Lung (tissue), 11 donors: ENCODE measurements at regions not wholly inside any gene's neighbourhood (a gene's known extent, or its start where the extent isn't known, plus 50 kb on each side); places are given as distances from the start of the nearest gene placed in this dataset.

Experiments used
- ATAC-seq: fragments of 200-7000 bp; cut with Tn5 transposase; one replicate; pipeline ENCODE4 v1.9.1; 2020; ENCODE audit warnings: moderate number of reproducible peaks; ENCODE audit not compliant: insufficient read depth, low FRiP score
- DNase-seq, 3 donors: peaks; one replicate each; pipeline ENCODE4 v3.0.0-alpha.2; 2013 to 2017
- H3K27ac ChIP-seq, 2 donors: one replicate each; pipeline ENCODE4 v1.5.1; 2013; ENCODE audit warnings: mild to moderate bottlenecking in 2 of 2, moderate library complexity in 2 of 2, control low read depth in 1 of 2, inconsistent platforms in 1 of 2, low read depth in 1 of 2, low read length in 1 of 2
- H3K27me3 ChIP-seq, 3 donors: one replicate each; pipeline ENCODE4 v1.5.1; 2013; ENCODE audit warnings: low read length in 2 of 3; ENCODE audit not compliant: control insufficient read depth in 3 of 3, insufficient read depth in 3 of 3
- H3K36me3 ChIP-seq, 4 donors: one replicate each; pipeline ENCODE4 v1.5.1; 2013; ENCODE audit warnings: low read length in 4 of 4, mild to moderate bottlenecking in 1 of 4, moderate library complexity in 1 of 4; ENCODE audit not compliant: control insufficient read depth in 4 of 4, insufficient read depth in 4 of 4
- H3K4me1 ChIP-seq, 5 donors: one replicate each; pipeline ENCODE4 v1.5.1; 2013; ENCODE audit warnings: low read length in 5 of 5, mild to moderate bottlenecking in 2 of 5, moderate library complexity in 1 of 5; ENCODE audit not compliant: control insufficient read depth in 5 of 5, insufficient read depth in 5 of 5
- H3K4me3 ChIP-seq: one replicate; pipeline ENCODE4 v1.5.1; 2013; ENCODE audit warnings: mild to moderate bottlenecking, control low read depth, moderate library complexity
- H3K9ac ChIP-seq, 2 donors: one replicate each; pipeline ENCODE4 v1.5.1; 2013; ENCODE audit warnings: low read length in 2 of 2, control low read depth in 1 of 2; ENCODE audit not compliant: insufficient read depth in 1 of 2
- H3K9me3 ChIP-seq, 4 donors: one replicate each; pipeline ENCODE4 v1.5.1; 2013; ENCODE audit warnings: low read length in 3 of 4, mild to moderate bottlenecking in 1 of 4, moderate library complexity in 1 of 4; ENCODE audit not compliant: control insufficient read depth in 4 of 4, insufficient read depth in 3 of 4
- WGBS, 2 donors: extraction: QIAGEN DNeasy Blood & Tissue Kit; methylation state at CpG; one replicate each; pipeline ENCODE4 v1.1.7; 2013; 5-methylcytosine and 5-hydroxymethylcytosine counted together
- TF ChIP-seq, protein P1 (sequence below): IDR thresholded peaks from 2 replicates; pipeline ENCODE4 v1.5.1; 2012; ENCODE audit warnings: mild to moderate bottlenecking; ENCODE audit errors: control extremely low read depth, extremely low read depth
- donor health status: control.
- donor health status: control.
- donor health status: Bipolar disorder and iron deficiency.
- donor health status: healthy.
- donor health status: DM: yes; HTN: yes; CAD: no.

DNA sequence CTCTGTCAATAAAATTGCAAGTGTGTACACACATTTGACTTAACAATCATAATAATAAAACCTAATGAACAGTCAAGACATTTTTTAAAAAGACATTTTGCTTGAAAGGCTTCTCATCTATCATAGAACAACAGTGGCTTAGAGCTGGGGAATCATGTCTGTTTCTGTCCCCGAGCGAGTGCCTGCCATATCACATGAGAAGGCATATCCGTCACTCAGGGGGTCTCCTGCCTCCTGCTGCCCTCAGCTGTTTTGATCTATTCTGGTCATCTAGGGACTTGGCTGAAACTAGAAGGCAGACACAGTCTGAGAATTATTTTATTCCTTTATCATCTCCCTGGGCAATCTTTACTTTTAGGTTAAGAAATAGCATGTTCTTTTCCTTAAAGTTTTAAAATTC, 278.7 kb upstream of the KLF6 start:
- Histone ChIP-seq H3K9me3 (no peaks in the 10 kb centered on the region), H3K4me3 (no peak overlapping the region), H3K4me1 (peaks cover 2 to 18% (median 7%) of the 10 kb centered on the region in 5 donors), H3K27ac (no peak overlapping the region), H3K9ac (no peak overlapping the region), H3K27me3 (no peaks in the 10 kb centered on the region), H3K36me3 (no peaks in the 10 kb centered on the region)
- ATAC-seq (no peak), DNase-seq (no peak)
- TF ChIP-seq, protein P1, sequence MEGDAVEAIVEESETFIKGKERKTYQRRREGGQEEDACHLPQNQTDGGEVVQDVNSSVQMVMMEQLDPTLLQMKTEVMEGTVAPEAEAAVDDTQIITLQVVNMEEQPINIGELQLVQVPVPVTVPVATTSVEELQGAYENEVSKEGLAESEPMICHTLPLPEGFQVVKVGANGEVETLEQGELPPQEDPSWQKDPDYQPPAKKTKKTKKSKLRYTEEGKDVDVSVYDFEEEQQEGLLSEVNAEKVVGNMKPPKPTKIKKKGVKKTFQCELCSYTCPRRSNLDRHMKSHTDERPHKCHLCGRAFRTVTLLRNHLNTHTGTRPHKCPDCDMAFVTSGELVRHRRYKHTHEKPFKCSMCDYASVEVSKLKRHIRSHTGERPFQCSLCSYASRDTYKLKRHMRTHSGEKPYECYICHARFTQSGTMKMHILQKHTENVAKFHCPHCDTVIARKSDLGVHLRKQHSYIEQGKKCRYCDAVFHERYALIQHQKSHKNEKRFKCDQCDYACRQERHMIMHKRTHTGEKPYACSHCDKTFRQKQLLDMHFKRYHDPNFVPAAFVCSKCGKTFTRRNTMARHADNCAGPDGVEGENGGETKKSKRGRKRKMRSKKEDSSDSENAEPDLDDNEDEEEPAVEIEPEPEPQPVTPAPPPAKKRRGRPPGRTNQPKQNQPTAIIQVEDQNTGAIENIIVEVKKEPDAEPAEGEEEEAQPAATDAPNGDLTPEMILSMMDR, result no peak
- WGBS, 2 donors, result 93 to 97% methylated on average over 3 of the region's 3 CpGs

DNA sequence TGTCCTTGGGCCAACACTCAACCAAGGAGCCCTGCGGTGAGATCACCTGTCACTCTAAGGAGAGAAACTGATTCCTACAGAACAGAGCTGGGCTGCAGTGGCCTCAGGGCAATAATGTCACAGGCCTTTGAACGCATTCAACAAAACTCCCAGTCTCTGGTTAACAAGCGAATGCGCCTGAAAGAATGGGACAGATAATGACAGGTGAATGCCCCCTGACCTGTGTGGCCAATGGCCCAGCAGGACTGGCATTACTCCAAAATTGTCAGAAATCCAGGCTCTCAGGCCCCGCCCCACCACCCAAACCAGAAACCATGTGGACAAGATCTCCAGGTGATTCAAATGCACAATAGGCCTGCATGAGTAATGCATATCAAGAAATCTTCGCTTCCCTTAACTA, 277.7 kb upstream of the KLF6 start:
- Histone ChIP-seq H3K4me1 (peaks cover 2 to 16% (median 6%) of the 10 kb centered on the region in 5 donors), H3K4me3 (no peak overlapping the region), H3K36me3 (no peaks in the 10 kb centered on the region), H3K9ac (no peak overlapping the region), H3K9me3 (no peaks in the 10 kb centered on the region), H3K27ac (no peak overlapping the region), H3K27me3 (no peaks in the 10 kb centered on the region)
- DNase-seq, result no peak
- TF ChIP-seq, protein P1, result no peak
- no peak for ATAC-seq
- 97 to 98% methylated on average over 6 of the region's 6 CpGs for WGBS, 2 donors

DNA sequence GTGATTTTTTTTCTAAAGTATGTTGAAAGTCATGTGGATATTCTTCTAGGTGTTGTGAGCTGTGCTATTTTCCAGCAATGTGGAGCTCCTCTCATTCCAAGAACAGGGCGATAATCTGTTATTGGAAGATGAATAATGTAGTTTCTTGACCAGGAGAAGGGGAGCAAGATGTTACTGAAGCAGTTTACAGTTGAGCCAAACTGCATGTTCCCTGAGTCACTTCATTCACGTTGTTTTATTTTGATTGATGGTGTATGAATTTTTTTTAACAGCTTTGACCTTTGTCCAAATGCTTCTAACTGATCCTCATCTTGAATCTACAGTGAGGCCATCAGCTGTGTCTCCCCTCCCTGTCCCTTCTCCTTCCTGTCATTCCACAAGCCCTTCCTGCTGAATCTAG, 277.1 kb upstream of the KLF6 start:
- H3K9ac ChIP-seq, result no peak overlapping the region
- H3K4me3 ChIP-seq, result no peak overlapping the region
- no peaks in the 10 kb centered on the region for H3K27me3 ChIP-seq
- H3K9me3 ChIP-seq, result no peaks in the 10 kb centered on the region
- H3K27ac ChIP-seq, result no peak overlapping the region
- DNase-seq (no peak), ATAC-seq (no peak)
- WGBS, 2 donors, result 45 to 70% methylated on average over 2 of the region's 2 CpGs
- TF ChIP-seq, protein P1, result no peak
- peaks cover 0 to 9% (median 4%) of the 10 kb centered on the region in 5 donors for H3K4me1 ChIP-seq
- H3K36me3 ChIP-seq, result no peaks in the 10 kb centered on the region

DNA sequence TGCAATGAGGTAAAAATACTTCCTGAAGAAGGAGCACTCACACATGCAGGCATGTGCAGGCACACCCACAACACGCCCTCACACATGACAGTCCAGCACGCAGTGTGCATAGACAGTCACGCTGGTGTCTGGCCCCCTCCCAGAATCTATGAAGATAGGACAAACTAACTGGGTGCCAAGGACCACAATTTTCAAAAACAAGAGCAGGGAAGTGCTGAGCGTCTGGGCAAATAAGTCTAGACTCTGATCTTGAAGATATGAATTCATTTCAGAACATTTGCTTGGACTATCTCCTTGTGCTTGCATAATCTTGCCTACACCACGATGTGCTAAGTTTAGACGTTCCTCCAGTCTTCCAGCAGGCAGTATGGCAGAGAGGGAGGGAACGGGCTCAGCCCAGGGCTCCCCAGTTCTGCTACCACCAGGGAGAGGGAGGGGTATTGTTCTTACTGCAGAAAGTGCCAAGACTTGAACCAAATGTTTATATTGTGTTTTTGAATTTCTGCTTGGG, 276.5 kb upstream of the KLF6 start:
- H3K9me3 ChIP-seq, result no peaks in the 10 kb centered on the region
- WGBS, 2 donors, result 44 to 49% methylated on average over 7 of the region's 7 CpGs
- H3K9ac ChIP-seq, result no peak overlapping the region
- no peak overlapping the region for H3K4me3 ChIP-seq
- DNase-seq (peak in 1 of 3 donors; percentile 38), ATAC-seq (peak; percentile 34)
- no peaks in the 10 kb centered on the region for H3K36me3 ChIP-seq
- peaks cover 0 to 8% (median 0%) of the 10 kb centered on the region in 5 donors for H3K4me1 ChIP-seq
- peak overlapping the region in 1 of 2 donors; percentile 17 for H3K27ac ChIP-seq
- H3K27me3 ChIP-seq, result no peaks in the 10 kb centered on the region
- TF ChIP-seq, protein P1, result no peak
